Renal cortex interstitium (tissue), 11 donors: ENCODE measurements at regions not wholly inside any gene's neighbourhood (a gene's known extent, or its start where the extent isn't known, plus 50 kb on each side); places are given as distances from the start of the nearest gene placed in this dataset.
A peak's percentile ranks its signal among the peaks of the same experiment; 100 is the strongest.

ENCODE experiments used
- DNase-seq, 11 donors: peaks; one replicate each; pipeline ENCODE4 v3.0.0-alpha.2; 2013; ENCODE audit warnings: low read depth in 9 of 11, low spot score in 4 of 11; ENCODE audit errors: extremely low read depth in 1 of 11

DNA sequence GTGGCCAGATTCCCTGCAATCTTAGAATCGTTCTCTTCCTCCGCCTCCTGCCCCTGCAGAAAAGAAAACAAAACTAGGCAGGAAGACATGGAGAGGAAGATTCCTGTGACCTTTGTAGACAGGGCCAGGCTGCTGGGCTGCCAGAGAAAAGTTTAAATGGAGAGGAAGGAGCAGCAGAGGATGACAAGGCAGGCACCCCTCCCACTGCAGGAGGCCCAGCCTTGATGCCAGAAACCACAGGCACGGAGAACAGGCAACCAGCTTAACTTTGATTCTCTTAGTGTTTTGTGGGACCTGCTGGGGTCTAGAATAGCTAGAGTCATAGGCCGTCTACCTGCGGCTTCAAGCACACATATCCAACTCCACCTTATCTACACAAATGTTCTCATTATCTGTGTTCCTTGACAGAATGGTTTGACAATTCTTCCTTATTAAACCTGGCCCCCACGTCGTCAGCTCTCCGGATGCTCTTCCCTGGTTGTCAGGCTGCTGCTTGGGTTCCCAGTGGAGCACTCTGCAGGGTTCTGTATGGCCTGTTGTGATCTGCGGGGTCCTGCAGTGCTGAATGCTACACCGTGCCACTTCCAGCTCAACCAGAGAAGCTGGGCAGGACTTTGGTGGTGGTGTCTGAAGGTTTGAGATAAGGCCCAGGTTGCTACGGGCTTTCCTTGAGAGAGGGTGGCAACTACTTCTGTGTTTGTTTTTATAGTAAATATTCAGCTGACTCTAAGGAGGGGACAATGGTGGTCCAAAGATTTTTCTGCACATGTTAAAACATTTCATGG lies 609.5 kb downstream of the AACS start:
- DNase-seq: no peak

DNA sequence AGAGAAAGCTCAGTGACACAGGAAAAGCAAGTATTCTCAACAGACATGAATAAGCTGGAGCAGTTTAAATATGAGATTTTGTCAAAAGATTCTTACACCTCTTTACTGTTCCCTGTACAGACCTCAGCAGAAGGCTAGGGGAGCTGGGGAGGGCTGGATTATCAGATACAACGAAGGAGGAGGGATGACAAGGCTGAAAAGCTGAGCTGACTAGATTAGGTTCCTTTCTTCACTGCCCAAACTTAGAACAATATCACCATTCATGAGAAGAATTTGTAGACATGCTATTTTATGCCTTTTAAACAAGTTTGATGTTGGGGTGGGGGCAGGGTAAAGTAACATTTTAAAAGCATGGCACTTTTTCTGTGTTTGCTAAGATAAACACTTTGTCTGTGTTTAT lies 611.1 kb downstream of the AACS start:
- no peak for DNase-seq

DNA sequence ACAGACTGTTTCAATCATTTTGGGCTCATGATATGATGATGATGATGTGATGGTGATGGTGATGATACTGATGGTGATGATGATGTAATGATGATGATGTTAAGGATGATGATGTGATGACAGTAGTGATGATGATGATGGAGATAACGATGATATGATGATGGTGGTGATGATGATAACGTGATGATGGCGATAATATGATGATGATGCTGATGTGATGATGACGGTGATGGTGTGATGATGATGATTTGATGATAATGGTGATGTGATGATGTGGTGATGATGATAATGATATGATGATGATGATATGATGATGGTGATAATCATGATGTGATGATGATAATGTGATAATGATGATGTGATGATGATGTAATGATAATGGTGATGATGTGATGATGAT lies 612.6 kb downstream of the AACS start:
- no peak for DNase-seq

DNA sequence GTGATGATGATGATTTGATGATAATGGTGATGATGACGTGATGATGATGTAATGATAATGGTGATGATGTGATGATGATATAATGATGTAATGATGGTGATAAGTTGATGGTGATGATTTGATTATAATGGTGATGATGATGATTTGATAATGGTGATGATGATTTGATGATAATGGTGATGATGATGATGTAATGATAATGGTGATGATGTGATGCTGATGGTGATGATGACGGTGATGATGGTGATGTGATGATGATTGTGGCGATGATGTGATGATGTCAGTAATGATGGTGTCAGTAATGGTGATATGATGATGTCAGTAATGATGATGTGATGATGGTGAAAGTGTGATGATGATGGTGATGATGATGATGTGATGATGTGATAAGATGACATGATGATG lies 613.4 kb downstream of the AACS start:
- DNase-seq: no peak

DNA sequence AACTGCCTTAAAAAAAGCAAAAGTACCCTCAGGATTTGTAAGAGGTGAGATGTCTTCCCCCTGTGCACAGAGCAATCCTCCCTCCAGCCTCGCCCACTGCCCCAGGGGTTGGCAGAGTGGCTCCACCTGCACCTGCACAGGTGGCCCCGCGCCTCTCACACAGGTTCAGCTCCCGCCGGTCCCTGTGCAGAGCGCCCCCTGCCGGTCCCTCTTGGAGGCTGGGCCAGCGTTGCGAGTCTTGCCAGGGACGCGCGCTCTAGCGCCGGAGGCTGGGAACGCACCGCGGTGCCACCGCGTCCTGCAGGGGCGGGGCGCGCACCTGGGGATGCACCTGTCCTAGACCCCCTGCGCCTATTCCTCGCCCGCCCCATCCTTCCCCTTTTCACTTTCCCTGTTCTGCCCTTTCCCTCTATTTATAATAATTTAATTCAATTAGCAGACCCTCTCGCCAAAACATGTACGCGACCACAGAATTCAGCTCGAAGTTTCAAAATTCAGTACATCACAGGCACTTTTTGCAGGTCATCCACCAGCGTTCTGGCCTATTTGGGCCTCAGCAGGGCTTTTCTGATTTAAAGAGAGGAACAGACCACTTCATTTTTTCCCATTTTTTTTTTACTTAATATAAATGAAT lies 618.6 kb downstream of the AACS start:
- DNase-seq: peak in 2 of 11 donors; percentile 40 to 43

DNA sequence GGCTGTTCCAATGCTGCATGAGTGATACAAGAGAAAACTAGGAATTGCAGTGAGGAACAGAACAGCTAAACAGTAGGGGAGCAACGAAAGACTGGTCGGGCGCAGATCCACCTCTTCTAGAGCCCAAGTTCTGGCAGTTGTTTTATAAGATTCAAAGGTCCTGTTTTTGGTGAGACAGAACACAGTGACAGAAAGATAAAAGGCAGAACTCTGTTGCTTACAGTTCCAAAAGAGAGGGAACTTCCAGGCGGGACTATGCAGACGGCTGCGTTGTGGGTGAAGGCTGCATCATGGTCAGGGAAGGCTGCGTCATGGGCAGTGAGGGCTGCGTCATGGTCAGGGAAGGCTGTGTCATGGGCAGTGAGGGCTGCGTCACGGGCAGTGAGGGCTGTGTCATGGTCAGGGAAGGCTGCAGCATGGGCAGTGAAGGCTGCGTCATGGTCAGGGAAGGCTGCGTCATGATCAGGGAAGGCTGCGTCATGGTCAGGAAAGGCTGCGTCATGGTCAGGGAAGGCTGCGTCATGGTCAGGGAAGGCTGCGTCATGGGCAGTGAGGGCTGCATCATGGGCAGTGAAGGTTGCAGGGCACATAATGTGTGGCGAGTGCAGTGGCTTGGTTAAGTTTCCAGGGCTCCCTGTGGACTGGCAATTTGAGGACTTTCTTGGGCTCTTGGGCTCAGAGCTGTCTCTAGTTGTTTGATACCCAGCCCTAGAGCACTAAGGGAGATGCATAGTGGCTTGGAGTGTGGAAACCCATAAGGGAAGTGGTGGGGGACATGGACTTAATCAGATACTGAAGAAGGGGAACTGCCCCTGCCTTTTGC lies 619.9 kb downstream of the AACS start:
- DNase-seq: no peak

DNA sequence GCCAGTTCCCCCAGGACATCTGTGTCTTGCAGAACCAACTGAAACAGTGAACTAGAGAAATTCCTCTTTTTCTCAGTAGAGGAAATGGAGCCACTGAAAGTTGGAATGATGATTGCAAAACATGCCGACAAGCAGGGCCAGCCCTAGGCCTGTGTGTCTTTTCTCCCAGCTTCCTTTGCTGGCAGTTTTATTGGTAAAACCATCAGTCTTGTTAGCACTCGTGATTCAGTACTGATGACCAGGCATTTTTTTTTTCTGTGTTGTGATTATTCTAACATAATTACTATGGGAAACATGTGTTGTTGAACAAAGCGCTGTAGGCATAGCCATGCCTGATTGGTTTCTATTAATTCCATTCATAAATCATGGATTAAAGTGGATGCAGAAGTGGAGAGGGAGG lies 620.7 kb downstream of the AACS start:
- peak in 9 of 11 donors; percentile 21 to 61 (median 45) for DNase-seq

DNA sequence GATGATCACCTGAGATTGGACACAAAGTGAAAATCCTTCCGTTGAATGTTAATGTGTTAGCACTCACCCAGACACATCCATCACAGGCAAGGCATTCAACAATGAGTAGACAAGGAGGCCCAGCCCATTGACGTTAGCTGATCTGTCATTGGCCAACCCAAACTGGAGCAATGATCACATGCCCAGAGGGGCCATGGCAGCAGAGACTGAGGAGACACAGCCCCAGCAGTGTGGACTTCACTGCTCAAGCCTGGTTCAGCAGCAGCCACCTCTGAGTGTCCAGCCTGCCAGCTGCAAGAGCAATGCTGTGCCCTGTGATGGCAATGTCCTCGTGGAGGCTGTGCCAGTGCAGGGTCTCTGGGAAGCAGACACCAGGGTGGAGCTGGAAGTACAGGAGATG lies 622.2 kb downstream of the AACS start:
- no peak for DNase-seq

DNA sequence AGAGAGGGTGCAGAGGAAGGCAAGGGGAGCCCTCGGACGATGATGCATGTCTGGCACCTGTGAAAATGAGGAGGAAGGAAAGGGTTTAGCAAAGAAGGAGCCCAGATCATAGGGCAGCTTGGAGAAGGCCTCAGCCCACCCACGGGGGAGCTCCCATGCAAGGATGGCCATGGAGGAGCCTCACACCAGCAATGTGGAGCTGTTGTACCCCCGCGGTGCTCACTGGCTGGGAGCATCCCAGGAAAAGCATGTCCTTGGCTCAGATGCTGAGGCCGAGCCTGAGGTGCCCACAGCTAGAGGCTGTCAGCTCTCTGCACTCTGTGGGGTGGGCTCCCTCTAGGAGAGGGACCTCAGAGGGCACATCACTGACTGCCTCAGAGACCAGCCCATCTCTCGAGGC lies 622.6 kb downstream of the AACS start:
- DNase-seq: no peak

DNA sequence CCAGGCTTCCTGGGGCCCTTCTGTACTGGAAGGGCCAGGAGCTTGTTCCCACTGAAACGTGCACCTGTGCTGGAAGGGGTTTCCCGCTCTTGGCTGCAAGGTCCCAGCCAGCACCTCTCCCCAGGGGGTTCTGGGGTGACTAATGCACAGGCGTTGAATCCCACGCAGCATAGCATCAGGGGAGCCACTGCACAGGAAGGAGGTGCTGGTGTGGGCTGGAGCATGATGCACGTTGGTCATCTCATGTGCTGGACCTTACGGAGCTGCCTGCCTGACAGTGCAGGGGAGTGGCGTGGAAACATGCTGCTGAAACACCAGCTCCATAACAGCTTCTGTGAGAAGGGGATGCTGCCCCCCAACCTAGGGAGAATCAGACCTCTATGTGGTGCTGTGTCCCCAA lies 623.0 kb downstream of the AACS start:
- no peak for DNase-seq

DNA sequence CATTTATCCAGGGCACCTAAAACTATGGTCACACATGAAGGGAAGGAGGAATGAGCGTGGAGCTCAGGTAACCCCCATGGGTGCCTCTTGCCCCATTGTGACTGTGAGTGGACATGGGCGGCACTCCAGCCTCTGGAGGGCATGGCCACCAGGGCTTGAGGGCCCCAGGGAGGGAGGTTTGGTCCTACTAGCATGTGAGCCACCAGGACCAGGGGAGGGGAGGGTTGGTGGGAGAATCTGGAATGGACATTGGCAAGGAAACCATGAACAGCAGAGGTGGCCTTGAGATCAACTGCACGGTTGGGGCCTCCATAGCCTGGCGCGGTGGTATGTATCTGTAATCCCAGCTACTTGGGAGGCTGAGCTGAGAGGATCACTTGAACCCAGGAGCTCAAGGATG lies 623.6 kb downstream of the AACS start:
- no peak for DNase-seq

DNA sequence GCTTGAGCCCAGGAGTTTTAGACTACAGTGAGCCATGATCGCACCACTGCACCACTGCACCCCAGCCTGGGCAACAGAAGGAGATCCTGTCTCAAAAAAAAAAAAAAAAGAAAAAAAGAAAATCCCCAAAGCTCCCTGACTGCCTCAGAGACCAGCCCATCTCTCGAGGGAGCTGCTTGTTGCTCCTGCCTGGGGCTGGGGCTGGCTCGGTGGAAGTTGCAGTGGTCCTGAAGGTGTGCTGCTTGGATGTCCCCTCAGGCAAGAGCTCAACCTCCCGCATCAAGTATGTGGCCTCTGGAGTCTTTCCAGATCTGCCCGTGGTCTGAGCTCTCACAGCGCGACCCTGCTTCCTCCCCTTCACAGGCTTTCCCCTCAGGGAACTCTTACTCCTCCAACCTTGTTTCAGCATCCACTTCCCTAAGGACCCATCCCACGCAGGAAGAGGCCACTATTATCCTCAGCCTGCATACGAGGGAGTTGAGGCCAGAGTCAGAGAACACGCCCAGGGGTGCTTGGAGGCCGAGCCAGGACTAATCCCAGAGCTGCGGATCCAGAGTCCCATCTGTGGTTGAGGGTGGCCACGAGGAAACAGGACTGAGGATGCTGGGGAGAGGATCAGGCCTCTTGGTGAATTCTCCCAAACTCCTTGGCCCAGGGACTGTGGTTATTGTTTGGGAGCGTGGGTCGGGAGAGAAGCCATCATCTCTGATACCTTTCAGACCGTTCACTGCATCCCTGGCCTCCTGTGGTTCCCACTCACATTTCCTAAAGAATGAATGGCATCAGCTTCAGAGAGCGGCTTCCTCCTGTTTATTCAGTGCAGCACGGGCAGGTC lies 624.6 kb downstream of the AACS start:
- no peak for DNase-seq

DNA sequence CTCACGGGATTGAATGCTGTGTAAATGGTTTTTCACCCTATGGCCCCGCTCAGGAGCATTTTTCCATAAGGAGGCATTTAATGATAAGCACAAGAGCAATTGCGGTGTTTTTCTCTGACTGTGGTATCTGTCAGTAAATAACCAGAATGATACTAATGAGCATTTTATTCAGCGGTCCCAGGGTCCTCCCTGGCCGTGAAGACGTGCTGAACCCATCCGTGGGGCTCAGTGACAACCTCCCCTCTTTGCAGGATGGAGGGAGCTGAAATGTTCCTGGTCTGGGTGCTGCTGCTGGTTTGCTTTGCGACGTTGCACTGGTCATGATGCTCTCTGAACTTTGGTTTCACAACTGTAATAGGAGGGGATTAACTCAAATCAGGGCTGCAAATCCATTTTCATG lies 625.6 kb downstream of the AACS start:
- DNase-seq: no peak

DNA sequence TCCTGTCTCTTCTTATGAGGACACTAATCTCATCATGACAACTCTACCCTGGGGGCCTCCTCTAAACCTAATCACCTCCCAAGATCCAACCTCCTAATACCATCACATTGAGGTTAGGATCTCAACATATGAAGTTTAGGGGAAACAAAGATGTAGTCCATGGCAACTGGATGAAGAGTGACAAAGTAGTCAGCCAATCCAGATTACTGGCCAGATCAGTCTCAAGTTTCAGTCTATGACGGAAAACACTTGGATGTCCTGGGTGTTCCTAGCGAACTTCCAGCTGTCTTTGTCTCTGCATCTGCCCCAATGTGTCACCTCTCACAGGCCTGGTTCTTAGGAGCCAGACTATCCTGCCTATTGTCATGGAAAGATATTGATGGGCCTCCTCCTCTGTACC lies 630.8 kb downstream of the AACS start:
- no peak for DNase-seq

DNA sequence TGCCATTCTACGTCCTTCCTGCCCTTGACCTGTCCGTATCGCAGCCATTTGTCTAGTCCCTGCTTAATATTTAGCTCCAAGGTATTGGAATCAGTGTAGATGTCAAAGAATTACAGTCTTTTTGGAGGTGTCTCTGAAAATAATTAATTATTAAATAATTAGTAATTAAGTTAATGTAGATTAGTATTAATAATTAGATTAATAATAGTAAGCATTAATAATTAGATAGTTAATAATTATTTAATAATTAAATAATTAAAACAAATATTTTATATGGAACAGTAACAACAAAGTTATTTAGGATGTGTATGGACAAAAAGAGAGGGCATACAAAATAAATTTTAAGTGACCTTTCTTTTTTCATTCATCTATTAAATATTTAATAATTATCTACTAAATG lies 639.6 kb downstream of the AACS start:
- DNase-seq: no peak

DNA sequence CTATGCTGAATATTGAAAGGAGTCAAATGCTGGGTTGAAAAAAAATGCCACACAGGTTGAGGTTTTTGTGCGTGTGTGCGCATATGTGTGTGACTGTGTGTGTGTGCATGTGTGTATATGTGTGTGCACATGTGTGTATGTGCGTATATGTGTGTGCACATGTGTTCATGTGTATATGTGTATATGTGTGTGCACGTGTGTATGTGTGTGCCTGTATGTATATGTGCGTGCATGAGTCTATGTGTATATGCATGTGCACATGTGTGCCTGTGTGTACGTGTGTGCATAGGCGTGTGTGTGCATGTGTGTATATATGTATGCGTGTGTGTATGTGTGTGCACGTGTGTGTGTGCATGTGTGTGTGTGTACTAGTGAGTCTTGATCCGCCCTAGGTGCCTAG lies 655.7 kb downstream of the AACS start:
- no peak for DNase-seq

DNA sequence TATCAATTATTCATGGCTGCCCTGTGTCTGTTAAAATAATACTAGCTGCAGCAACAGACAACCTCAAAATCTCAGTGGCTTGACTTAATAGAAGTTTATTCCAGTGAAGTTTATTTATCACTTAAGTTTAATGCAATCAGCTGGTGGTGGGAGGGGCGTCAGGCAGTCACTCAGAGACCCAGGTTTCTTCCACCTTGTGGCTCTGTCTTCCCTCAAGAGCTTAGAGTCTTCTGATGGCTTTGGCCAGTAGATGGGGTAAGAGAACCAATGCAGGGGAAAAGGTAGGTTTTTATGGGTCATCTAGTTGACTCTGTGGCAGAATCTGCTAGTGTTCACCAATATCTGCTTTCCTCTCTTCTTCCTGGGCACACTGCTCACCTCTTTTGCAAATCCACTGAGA lies 668.9 kb downstream of the AACS start:
- DNase-seq: no peak

DNA sequence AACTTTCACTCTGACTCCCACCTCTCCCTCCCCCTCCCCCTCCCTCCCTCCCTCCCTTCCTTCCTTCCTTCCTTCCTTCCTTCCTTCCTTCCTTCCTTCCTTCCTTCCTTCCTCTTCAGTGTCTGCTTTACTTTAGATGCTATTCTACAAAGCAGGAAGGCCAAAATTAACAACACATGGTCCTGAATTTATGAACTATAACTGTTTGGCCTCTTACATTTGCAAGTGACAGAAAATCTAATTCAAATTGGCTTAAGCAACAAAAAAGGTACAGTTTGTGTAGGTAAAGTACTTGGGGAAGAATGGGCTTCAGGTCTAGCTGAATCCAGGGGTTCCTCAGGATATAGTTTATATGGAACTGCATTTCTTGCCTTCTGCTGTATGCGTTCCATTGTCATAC lies 673.0 kb downstream of the AACS start:
- no peak for DNase-seq

DNA sequence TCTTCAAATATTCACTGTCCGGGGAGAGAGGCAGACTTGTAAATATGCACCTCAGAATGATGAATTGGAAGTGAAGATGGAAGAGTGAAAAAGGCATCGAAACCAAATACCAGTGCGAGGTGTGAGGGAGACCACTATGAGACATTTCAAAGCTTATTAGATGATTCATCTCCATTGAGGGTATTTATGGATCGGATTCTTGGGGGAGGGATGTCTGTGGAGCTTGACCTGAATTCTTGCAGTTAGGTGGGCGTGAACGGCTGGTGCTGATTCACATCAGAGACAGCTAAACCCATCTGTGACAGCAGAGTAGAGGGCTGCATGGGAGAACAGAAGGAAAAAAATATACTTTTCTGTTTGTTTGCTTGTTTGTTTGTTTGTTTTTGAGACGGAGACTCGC lies 677.2 kb downstream of the AACS start:
- DNase-seq: no peak
